Ascending aorta (tissue), 2 donors: ENCODE measurements at regions not wholly inside any gene's neighbourhood (a gene's known extent, or its start where the extent isn't known, plus 50 kb on each side); places are given as distances from the start of the nearest gene placed in this dataset.

Source experiments
- DNase-seq, 2 donors: peaks; one replicate each; pipeline ENCODE4 v3.0.0-alpha.2; 2019; ENCODE audit warnings: low spot score in 2 of 2
- H3K27ac ChIP-seq, 2 donors: fragments of 200-600 bp; sonication (generic); one replicate each; pipeline ENCODE4 v1.5.1; 2016 to 2017; ENCODE audit warnings: mild to moderate bottlenecking in 1 of 2
- H3K27me3 ChIP-seq: fragments of 200-600 bp; sonication (generic); one replicate; pipeline ENCODE4 v1.5.1; 2017
- H3K36me3 ChIP-seq, 2 donors: fragments of 200-600 bp; sonication (generic); one replicate each; pipeline ENCODE4 v1.5.1; 2016
- H3K4me1 ChIP-seq, 2 donors: fragments of 200-600 bp; sonication (generic); one replicate each; pipeline ENCODE4 v1.5.1; 2016 to 2017; ENCODE audit warnings: mild to moderate bottlenecking in 1 of 2
- H3K4me3 ChIP-seq, 2 donors: fragments of 200-600 bp; sonication (generic); one replicate each; pipeline ENCODE4 v1.5.1; 2016 to 2017; ENCODE audit warnings: mild to moderate bottlenecking in 1 of 2
- H3K9me3 ChIP-seq, 2 donors: fragments of 200-600 bp; sonication (generic); one replicate each; pipeline ENCODE4 v1.5.1; 2016
- intact Hi-C: fragments of 100-400 bp; cut with DNase I; formaldehyde crosslinking; loops from one replicate; pipeline ENCODE4 v1.15.1; 2023
- TF ChIP-seq, protein P1 (sequence below), 3 experiments: fragments of 200-600 bp in 2 of 3; fragments of 450-650 bp in 1 of 3; sonication (generic) in 2 of 3; IDR thresholded peaks; one replicate each; pipeline ENCODE4 v1.5.1; 2016 to 2019; ENCODE audit warnings: antibody characterized with exemption in 3 of 3, mild to moderate bottlenecking in 1 of 3, moderate library complexity in 1 of 3

- TF ChIP-seq, protein P1, sequence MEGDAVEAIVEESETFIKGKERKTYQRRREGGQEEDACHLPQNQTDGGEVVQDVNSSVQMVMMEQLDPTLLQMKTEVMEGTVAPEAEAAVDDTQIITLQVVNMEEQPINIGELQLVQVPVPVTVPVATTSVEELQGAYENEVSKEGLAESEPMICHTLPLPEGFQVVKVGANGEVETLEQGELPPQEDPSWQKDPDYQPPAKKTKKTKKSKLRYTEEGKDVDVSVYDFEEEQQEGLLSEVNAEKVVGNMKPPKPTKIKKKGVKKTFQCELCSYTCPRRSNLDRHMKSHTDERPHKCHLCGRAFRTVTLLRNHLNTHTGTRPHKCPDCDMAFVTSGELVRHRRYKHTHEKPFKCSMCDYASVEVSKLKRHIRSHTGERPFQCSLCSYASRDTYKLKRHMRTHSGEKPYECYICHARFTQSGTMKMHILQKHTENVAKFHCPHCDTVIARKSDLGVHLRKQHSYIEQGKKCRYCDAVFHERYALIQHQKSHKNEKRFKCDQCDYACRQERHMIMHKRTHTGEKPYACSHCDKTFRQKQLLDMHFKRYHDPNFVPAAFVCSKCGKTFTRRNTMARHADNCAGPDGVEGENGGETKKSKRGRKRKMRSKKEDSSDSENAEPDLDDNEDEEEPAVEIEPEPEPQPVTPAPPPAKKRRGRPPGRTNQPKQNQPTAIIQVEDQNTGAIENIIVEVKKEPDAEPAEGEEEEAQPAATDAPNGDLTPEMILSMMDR (IDR thresholded peaks at IDR 0.05) = no peak
- no peaks in the 10 kb centered on the region for H3K27me3 ChIP-seq
- no peak for DNase-seq
- no peaks in the 10 kb centered on the region for H3K4me1 ChIP-seq
- peaks cover 0 to 7% of the 10 kb centered on the region in 2 donors for H3K9me3 ChIP-seq
- no peak overlapping the region for H3K27ac ChIP-seq
- no peaks in the 10 kb centered on the region for H3K36me3 ChIP-seq
- intact Hi-C loops = no loop called here
- H3K4me3 ChIP-seq = no peak overlapping the region
Observed at GRCh38 chr11:80167766-80168165, 726.9 kb upstream of the TENM4 start.

DNA sequence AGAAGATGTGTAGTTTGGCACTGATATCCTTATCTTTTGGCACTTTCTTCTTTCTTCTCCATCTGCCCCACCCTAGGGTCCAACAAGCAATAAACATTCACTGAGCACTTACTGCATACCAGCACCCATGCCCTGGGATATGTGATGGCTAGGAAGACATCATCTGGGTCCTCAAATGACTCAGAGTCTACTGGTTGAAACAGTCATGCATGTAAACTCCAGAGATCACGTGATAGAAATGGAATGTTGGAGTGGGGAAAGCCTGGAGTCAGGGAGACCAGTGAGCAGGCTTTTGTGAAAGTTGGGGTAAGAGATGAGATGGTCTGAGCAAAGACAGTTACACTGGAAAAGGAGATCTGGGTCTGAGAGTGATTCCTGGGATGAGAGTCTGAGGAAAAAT lies 724.9 kb upstream of the TENM4 start:
- no peak for DNase-seq
- Histone ChIP-seq H3K9me3 (peaks cover 0 to 6% of the 10 kb centered on the region in 2 donors), H3K4me1 (no peaks in the 10 kb centered on the region), H3K36me3 (no peaks in the 10 kb centered on the region), H3K4me3 (no peak overlapping the region), H3K27ac (no peak overlapping the region), H3K27me3 (no peaks in the 10 kb centered on the region)
- intact Hi-C loops = no loop called here
- TF ChIP-seq, protein P1 (IDR thresholded peaks at IDR 0.05) = no peak

GRCh38 chr11:80163441-80163840 lies 722.6 kb upstream of the TENM4 start:
- H3K27me3 ChIP-seq = no peaks in the 10 kb centered on the region
- no peaks in the 10 kb centered on the region for H3K36me3 ChIP-seq
- intact Hi-C loops = no loop called here
- DNase-seq = no peak
- TF ChIP-seq, protein P1 (IDR thresholded peaks at IDR 0.05) = no peak
- H3K4me3 ChIP-seq = no peak overlapping the region
- H3K4me1 ChIP-seq = no peaks in the 10 kb centered on the region
- H3K27ac ChIP-seq = no peak overlapping the region
- no peaks in the 10 kb centered on the region for H3K9me3 ChIP-seq

DNA sequence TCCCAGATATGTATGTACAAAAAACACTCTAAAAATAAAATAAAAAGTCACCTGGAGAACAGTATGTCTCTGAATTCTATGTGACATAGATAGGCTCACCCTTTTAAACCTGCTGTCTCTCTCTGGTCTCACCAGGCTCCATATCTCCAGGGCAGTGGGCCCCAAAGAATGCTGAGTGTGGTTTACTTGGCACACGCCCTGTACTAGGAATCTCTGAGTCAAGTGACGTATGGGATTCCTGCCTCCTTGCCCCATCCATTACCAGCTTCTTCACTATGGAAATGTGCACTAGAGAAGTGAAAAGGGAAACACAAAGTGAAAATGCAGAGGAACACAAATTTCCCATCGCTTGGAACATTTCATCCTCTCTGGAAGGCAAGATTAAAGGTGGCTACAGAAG lies 722.2 kb upstream of the TENM4 start:
- no peak for DNase-seq
- TF ChIP-seq, protein P1 (IDR thresholded peaks at IDR 0.05) = no peak
- Histone ChIP-seq H3K9me3 (no peaks in the 10 kb centered on the region), H3K27ac (no peak overlapping the region), H3K4me1 (no peaks in the 10 kb centered on the region), H3K36me3 (no peaks in the 10 kb centered on the region), H3K27me3 (no peaks in the 10 kb centered on the region), H3K4me3 (no peak overlapping the region)
- intact Hi-C loops = no loop called here

DNA sequence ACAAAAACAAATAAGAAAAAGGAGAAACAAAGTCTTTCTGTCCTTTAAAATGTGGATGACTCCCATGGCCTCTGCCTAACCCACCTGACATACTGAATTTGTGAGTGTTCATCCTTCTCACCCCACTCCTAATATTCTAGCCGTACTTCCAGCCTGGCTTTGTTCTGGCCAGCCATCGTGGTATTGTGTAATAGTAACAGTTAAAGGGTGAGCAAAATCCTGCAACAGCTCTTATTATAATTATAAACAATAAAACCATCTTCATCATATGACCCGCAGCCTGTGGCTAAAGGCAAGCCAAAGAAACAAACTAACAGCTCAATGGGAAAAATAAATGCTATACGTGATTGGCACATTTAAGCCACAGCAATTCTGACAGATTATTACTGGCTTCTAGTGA lies 721.6 kb upstream of the TENM4 start:
- H3K4me3 ChIP-seq = no peak overlapping the region
- TF ChIP-seq, protein P1 (IDR thresholded peaks at IDR 0.05) = no peak
- DNase-seq = no peak
- H3K36me3 ChIP-seq = no peaks in the 10 kb centered on the region
- intact Hi-C loops = no loop called here
- no peaks in the 10 kb centered on the region for H3K9me3 ChIP-seq
- H3K4me1 ChIP-seq = no peaks in the 10 kb centered on the region
- no peaks in the 10 kb centered on the region for H3K27me3 ChIP-seq
- H3K27ac ChIP-seq = no peak overlapping the region

DNA sequence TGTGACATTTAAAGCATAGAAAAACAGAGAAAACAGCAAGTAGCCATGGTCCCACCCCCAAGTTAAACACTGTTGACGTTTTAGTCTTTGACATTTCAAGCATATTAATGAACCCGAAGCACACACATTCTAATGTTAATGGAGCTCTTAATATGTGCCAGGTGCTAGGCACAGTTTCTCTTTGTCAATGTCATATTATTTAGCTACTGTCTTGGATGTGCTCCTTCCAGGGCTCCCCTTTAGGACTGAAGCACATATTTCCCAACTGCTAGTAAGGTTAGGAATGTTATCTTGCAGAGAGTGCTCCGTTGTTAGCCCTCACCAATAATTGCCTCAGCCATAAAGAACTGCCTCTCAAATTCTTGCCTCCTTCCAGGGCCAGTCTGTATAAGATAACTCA lies 716.6 kb upstream of the TENM4 start:
- intact Hi-C loops = no loop called here
- H3K36me3 ChIP-seq = no peaks in the 10 kb centered on the region
- H3K4me1 ChIP-seq = no peaks in the 10 kb centered on the region
- H3K27ac ChIP-seq = no peak overlapping the region
- no peaks in the 10 kb centered on the region for H3K27me3 ChIP-seq
- no peak overlapping the region for H3K4me3 ChIP-seq
- DNase-seq = no peak
- no peaks in the 10 kb centered on the region for H3K9me3 ChIP-seq
- TF ChIP-seq, protein P1 (IDR thresholded peaks at IDR 0.05) = no peak
